A549 (cell line): ENCODE measurements at regions not wholly inside any gene's neighbourhood (a gene's known extent, or its start where the extent isn't known, plus 50 kb on each side); places are given as distances from the start of the nearest gene placed in this dataset.

Experiments
- ATAC-seq, 2 experiments: fragments of 200-7000 bp in 1 of 2; fragments of >200 bp in 1 of 2; cut with Nextera tagmentation in 1 of 2; cut with Tn5 transposase in 1 of 2; 3 replicates each; pipeline versions ENCODE4 v1.8.0 to v1.9.1; 2018 to 2020; ENCODE audit warnings: mild to moderate bottlenecking in 1 of 2, moderate library complexity in 1 of 2
- CTCF ChIA-PET: fragments of 300-600 bp; sonication (Branson Sonifier 250); formaldehyde crosslinking; extraction: SDS; loops from one replicate; lab custom pipeline; 2021; ENCODE audit warnings: antibody characterized with exemption, inconsistent platforms; lab: Yijun Ruan, JAX
- POLR2A ChIA-PET: fragments of 350-600 bp; formaldehyde crosslinking; extraction: SDS; loops from one replicate; lab custom pipeline; 2021; ENCODE audit warnings: antibody characterized with exemption, inconsistent platforms; lab: Yijun Ruan, JAX
- DNase-seq, 2 experiments: peaks; one replicate each; pipeline versions ENCODE4 v3.0.0 to v3.0.0-alpha.2; 2011 to 2016; ENCODE audit warnings: low read depth in 1 of 2, low spot score in 1 of 2
- FAIRE-seq: peaks from 2 replicates; lab custom pipeline; 2011; peaks lifted over from hg19 to GRCh38; lab: Jason Lieb, UNC
- H3K27ac ChIP-seq, 2 experiments: fragments of >200 bp; sonication (Bioruptor Twin); formaldehyde crosslinking; 3 replicates each; pipeline ENCODE4 v1.5.1; 2016 to 2017
- H3K4me1 ChIP-seq: fragments of >200 bp; sonication (Bioruptor Twin); formaldehyde crosslinking; 3 replicates; pipeline ENCODE4 v1.6.1; 2016
- H3K4me2 ChIP-seq: fragments of >200 bp; sonication (Bioruptor Twin); formaldehyde crosslinking; 3 replicates; pipeline ENCODE4 v1.6.1; 2016
- H3K4me3 ChIP-seq: fragments of >200 bp; sonication (Bioruptor Twin); formaldehyde crosslinking; 3 replicates; pipeline ENCODE4 v1.5.1; 2016
- H3K9me3 ChIP-seq: fragments of >200 bp; sonication (Bioruptor Twin); formaldehyde crosslinking; 3 replicates; pipeline ENCODE4 v1.6.1; 2016
- BHLHE40 ChIP-seq: IDR thresholded peaks from 2 replicates; pipeline ENCODE4 v1.6.1; 2012; ENCODE audit warnings: low read depth, low read length, inconsistent platforms
- CBX8 ChIP-seq: fragments of 200-600 bp; sonication (generic); IDR thresholded peaks from 2 replicates; pipeline ENCODE4 v1.6.1; 2016
- EHF ChIP-seq: fragments of 250-450 bp; sonication (Bioruptor Pico); IDR thresholded peaks from 2 replicates; pipeline ENCODE4 v1.5.0; 2020; ENCODE audit warnings: mild to moderate bottlenecking
- FOSL2 ChIP-seq, 2 experiments: fragments of 450-650 bp in 1 of 2; fragments of >200 bp in 1 of 2; sonication (Bioruptor Twin) in 1 of 2; formaldehyde crosslinking; IDR thresholded peaks; 2 replicates each; pipeline versions ENCODE4 v1.5.0 to v1.6.1; 2016 to 2020; ENCODE audit warnings: mild to moderate bottlenecking in 1 of 2, moderate library complexity in 1 of 2
- HEYL ChIP-seq: fragments of 250-450 bp; sonication (Bioruptor Pico); IDR thresholded peaks from 2 replicates; pipeline ENCODE4 v1.8.0; 2021; ENCODE audit warnings: mild to moderate bottlenecking, moderate library complexity
- HOXA7 ChIP-seq: fragments of 250-450 bp; sonication (Bioruptor Pico); IDR thresholded peaks from 2 replicates; pipeline ENCODE4 v1.5.0; 2020; ENCODE audit warnings: mild to moderate bottlenecking, moderate library complexity
- HOXB5 ChIP-seq: fragments of 250-450 bp; sonication (Bioruptor Pico); IDR thresholded peaks from 2 replicates; pipeline ENCODE4 v1.5.0; 2020; ENCODE audit warnings: mild to moderate bottlenecking, moderate library complexity
- MAFK ChIP-seq: fragments of 450-650 bp; IDR thresholded peaks from 2 replicates; pipeline ENCODE4 v1.6.1; 2014; ENCODE audit not compliant: partially characterized antibody
- MAZ ChIP-seq: fragments of 150-350 bp; IDR thresholded peaks from 2 replicates; pipeline ENCODE4 v1.6.1; 2014; ENCODE audit warnings: antibody characterized with exemption, low read depth, low read length, borderline replicate concordance
- PHF8 ChIP-seq: fragments of 200-600 bp; sonication (generic); IDR thresholded peaks from 2 replicates; pipeline ENCODE4 v1.6.1; 2016; ENCODE audit warnings: low read depth, mild to moderate bottlenecking, antibody characterized with exemption, moderate library complexity, borderline replicate concordance
- POLR2A ChIP-seq: IDR thresholded peaks from 2 replicates; pipeline ENCODE4 v1.6.1; 2012; ENCODE audit warnings: mild to moderate bottlenecking, low read length
- RAD21 ChIP-seq, 2 experiments: fragments of >200 bp in 1 of 2; sonication (Bioruptor Twin) in 1 of 2; formaldehyde crosslinking in 1 of 2; IDR thresholded peaks in 1 of 2; conservative IDR thresholded peaks in 1 of 2; 2 replicates in 1 of 2; 3 replicates in 1 of 2; pipeline ENCODE4 v1.6.1; 2012 to 2018; ENCODE audit warnings: inconsistent platforms in 1 of 2
- RFX5 ChIP-seq: fragments of 450-650 bp; IDR thresholded peaks from 2 replicates; pipeline ENCODE4 v1.7.1; 2014; ENCODE audit warnings: antibody characterized with exemption, mild to moderate bottlenecking, moderate library complexity
- SREBF2 ChIP-seq: fragments of 450-650 bp; IDR thresholded peaks from 2 replicates; pipeline ENCODE4 v1.6.1; 2014; ENCODE audit warnings: mild to moderate bottlenecking, moderate library complexity
- TFCP2L1 ChIP-seq: fragments of 250-450 bp; sonication (Bioruptor Pico); IDR thresholded peaks from 2 replicates; pipeline ENCODE4 v1.5.0; 2021; ENCODE audit warnings: mild to moderate bottlenecking
- ZC3H11A ChIP-seq: fragments of 450-650 bp; IDR thresholded peaks from 2 replicates; pipeline ENCODE4 v1.6.1; 2014; ENCODE audit warnings: antibody characterized with exemption, mild to moderate bottlenecking
- ZFP36 ChIP-seq: fragments of 450-650 bp; IDR thresholded peaks from 2 replicates; pipeline ENCODE4 v1.6.1; 2014; ENCODE audit warnings: borderline replicate concordance; ENCODE audit not compliant: partially characterized antibody
- ZNF302 ChIP-seq: fragments of 250-450 bp; sonication (Bioruptor Pico); IDR thresholded peaks from 2 replicates; pipeline ENCODE4 v1.9.0; 2021; ENCODE audit warnings: inconsistent platforms, mild to moderate bottlenecking, moderate library complexity
- ZSCAN20 ChIP-seq: fragments of 250-450 bp; sonication (Bioruptor Pico); IDR thresholded peaks from 2 replicates; pipeline ENCODE4 v1.8.0; 2022; ENCODE audit warnings: mild to moderate bottlenecking, moderate library complexity
- WGBS: methylation state at CpG from one replicate; pipeline ENCODE4 v1.1.6; 2017; ENCODE audit errors: missing lambda C conversion rate; 5-methylcytosine and 5-hydroxymethylcytosine counted together
- TF ChIP-seq, protein P1 (sequence below): fragments of >200 bp; sonication (Bioruptor Twin); formaldehyde crosslinking; IDR thresholded peaks from 3 replicates; pipeline ENCODE4 v1.6.1; 2016
- TF ChIP-seq, protein P2 (sequence below): fragments of >200 bp; sonication (Bioruptor Twin); formaldehyde crosslinking; IDR thresholded peaks from 3 replicates; pipeline ENCODE4 v1.5.1; 2016
- TF ChIP-seq, protein P3 (sequence below): fragments of >200 bp; sonication (Bioruptor Twin); formaldehyde crosslinking; IDR thresholded peaks from 2 replicates; pipeline ENCODE4 v1.6.1; 2016

DNA sequence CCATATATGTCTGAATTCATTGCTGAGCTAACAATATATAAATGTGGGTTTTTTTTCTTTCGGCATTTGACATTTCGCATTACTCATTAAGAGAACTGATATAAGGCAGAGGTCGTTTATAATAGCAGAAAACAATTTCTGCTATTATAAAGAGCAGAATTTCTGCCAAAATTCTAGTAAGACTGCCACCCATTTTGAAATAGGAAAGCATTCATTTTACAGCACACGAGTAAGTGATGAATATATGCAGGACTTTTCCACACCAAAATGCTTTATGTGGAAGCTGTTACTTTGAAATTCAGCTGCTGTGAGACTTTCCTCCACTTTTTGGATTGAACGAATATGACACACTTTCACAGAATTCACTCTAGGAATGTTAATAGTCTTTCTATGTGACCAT lies 610.9 kb upstream of the MAN1A1 start:
- H3K9me3 ChIP-seq, result no peaks in the 10 kb centered on the region
- ATAC-seq, result no peak
- no peak for FAIRE-seq
- no peak for DNase-seq
- H3K27ac ChIP-seq, result no peak overlapping the region
- no peaks in the 10 kb centered on the region for H3K4me1 ChIP-seq
- TF ChIP-seq ZFP36 (no peak), EHF (CRISPR knock-in tag) (no peak), RAD21 (conservative IDR thresholded peaks at IDR 0.05 in 1 of 2, IDR thresholded peaks at IDR 0.05 in 1 of 2) (no peak), BHLHE40 (no peak), HOXA7 (CRISPR knock-in tag) (no peak), MAFK (no peak), POLR2A (no peak), HEYL (CRISPR knock-in tag) (no peak), SREBF2 (no peak), TFCP2L1 (no peak), CBX8 (no peak), ZNF302 (CRISPR knock-in tag) (no peak)
- TF ChIP-seq, protein P1, sequence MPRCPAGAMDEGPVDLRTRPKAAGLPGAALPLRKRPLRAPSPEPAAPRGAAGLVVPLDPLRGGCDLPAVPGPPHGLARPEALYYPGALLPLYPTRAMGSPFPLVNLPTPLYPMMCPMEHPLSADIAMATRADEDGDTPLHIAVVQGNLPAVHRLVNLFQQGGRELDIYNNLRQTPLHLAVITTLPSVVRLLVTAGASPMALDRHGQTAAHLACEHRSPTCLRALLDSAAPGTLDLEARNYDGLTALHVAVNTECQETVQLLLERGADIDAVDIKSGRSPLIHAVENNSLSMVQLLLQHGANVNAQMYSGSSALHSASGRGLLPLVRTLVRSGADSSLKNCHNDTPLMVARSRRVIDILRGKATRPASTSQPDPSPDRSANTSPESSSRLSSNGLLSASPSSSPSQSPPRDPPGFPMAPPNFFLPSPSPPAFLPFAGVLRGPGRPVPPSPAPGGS, result no peak
- TF ChIP-seq, protein P2, sequence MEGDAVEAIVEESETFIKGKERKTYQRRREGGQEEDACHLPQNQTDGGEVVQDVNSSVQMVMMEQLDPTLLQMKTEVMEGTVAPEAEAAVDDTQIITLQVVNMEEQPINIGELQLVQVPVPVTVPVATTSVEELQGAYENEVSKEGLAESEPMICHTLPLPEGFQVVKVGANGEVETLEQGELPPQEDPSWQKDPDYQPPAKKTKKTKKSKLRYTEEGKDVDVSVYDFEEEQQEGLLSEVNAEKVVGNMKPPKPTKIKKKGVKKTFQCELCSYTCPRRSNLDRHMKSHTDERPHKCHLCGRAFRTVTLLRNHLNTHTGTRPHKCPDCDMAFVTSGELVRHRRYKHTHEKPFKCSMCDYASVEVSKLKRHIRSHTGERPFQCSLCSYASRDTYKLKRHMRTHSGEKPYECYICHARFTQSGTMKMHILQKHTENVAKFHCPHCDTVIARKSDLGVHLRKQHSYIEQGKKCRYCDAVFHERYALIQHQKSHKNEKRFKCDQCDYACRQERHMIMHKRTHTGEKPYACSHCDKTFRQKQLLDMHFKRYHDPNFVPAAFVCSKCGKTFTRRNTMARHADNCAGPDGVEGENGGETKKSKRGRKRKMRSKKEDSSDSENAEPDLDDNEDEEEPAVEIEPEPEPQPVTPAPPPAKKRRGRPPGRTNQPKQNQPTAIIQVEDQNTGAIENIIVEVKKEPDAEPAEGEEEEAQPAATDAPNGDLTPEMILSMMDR, result no peak
- TF ChIP-seq, protein P3, sequence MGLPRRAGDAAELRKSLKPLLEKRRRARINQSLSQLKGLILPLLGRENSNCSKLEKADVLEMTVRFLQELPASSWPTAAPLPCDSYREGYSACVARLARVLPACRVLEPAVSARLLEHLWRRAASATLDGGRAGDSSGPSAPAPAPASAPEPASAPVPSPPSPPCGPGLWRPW, result no peak
- WGBS, result 42% methylated on average over 5 of the region's 5 CpGs
- ChIA-PET CTCF (no interaction called here), POLR2A (no interaction called here)
- no peak overlapping the region for H3K4me2 ChIP-seq
- no peak overlapping the region for H3K4me3 ChIP-seq

DNA sequence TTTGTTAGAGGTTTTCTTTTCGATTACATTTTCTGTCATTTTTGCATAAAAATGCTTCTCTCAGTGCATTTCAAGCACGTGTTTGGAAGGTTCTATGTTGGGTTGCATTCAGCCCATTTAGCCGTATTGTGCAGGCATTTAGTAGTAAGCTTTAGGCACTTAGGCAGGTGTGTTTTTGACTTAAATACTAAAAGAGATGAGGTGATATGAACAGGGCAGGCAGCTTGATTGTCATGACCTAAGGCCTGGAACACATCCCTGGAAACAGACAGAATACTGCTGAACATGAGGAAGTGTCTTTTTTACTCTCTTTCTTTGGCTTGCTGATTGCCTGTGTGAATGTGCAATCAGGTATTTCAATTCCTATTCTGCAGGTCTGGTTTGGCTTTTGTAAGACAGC lies 610.5 kb upstream of the MAN1A1 start:
- FAIRE-seq (no peak), ATAC-seq (no peak), DNase-seq (no peak)
- POLR2A ChIA-PET, result no interaction called here
- H3K4me1 ChIP-seq, result no peaks in the 10 kb centered on the region
- H3K4me2 ChIP-seq, result no peak overlapping the region
- H3K9me3 ChIP-seq, result no peaks in the 10 kb centered on the region
- CTCF ChIA-PET, result interaction anchor here (0.8 kb wide), 1 partner anchor 19 kb away, joined by 3 read pairs; no protein-coding TSS in a partner anchor
- 35% methylated on average over 3 of the region's 3 CpGs for WGBS
- H3K4me3 ChIP-seq, result no peak overlapping the region
- TF ChIP-seq ZSCAN20 (CRISPR knock-in tag) (no peak), ZC3H11A (no peak), FOSL2 (IDR thresholded peaks at IDR 0.05) (no peak), FOSL2 (CRISPR knock-in tag; IDR thresholded peaks at IDR 0.05) (no peak), RFX5 (no peak), HOXB5 (no peak)
- no peak overlapping the region for H3K27ac ChIP-seq

DNA sequence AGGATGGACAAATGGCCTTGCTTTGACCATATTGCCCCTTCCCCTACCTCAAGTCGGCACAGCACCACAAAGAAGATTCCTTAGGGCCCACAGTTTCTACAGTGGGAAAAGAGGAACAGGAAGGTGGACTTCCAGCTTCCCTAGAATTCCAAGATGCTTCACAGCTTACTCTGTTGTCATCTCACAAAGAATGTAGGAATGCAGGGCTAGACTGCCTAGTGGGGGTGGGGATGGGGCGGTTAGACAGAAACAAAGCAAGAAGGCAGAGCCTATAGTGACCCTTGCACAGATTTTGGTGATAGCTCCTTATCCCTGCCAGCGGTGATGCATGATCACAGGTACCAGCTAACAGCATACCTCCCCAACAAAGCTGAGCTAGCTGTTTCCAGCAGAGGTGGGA lies 607.6 kb upstream of the MAN1A1 start:
- CTCF ChIA-PET, result no interaction called here
- no peak for TF ChIP-seq MAZ
- TF ChIP-seq PHF8, result no peak
- FAIRE-seq (no peak), ATAC-seq (no peak), DNase-seq (no peak)
- POLR2A ChIA-PET, result no interaction called here
- Histone ChIP-seq H3K4me1 (no peaks in the 10 kb centered on the region), H3K9me3 (no peaks in the 10 kb centered on the region), H3K4me2 (no peak overlapping the region), H3K4me3 (no peak overlapping the region), H3K27ac (no peak overlapping the region)
- WGBS, result 14% methylated on average over 3 of the region's 3 CpGs
